Right lobe of liver (tissue), 6 donors: ENCODE measurements at regions not wholly inside any gene's neighbourhood (a gene's known extent, or its start where the extent isn't known, plus 50 kb on each side); places are given as distances from the start of the nearest gene placed in this dataset.
"Not testable (repeated sequence)": the region's sequence is repeated elsewhere in the genome, so short reads cannot be mapped to it uniquely, and the experiment has no call there.

Source experiments
- ATAC-seq, 4 donors: fragments of 200-7000 bp; cut with Tn5 transposase; one replicate each; pipeline ENCODE4 v1.9.1; 2020; ENCODE audit warnings: mild to moderate bottlenecking in 4 of 4, moderate library complexity in 4 of 4
- DNase-seq, 3 donors: peaks; one replicate each; pipeline ENCODE4 v3.0.0-alpha.2; 2020
- H3K27ac ChIP-seq, 3 donors: fragments of 200-600 bp; one replicate each; pipeline ENCODE4 v1.8.0; 2022
- H3K27me3 ChIP-seq, 2 donors: fragments of 200-600 bp; one replicate each; pipeline ENCODE4 v1.8.0; 2022
- H3K36me3 ChIP-seq, 4 donors: fragments of 200-600 bp; sonication (generic) in 1 of 4; one replicate each; pipeline versions ENCODE4 v1.5.1 to v1.8.0; 2017 to 2022; ENCODE audit warnings: control low read depth in 1 of 4
- H3K4me1 ChIP-seq, 4 donors: fragments of 200-600 bp; sonication (generic) in 1 of 4; one replicate each; pipeline versions ENCODE4 v1.5.1 to v1.8.0; 2017 to 2022; ENCODE audit warnings: control low read depth in 1 of 4
- H3K4me3 ChIP-seq, 3 donors: fragments of 200-600 bp; one replicate each; pipeline ENCODE4 v1.8.0; 2022
- H3K9me3 ChIP-seq, 4 donors: fragments of 200-600 bp; sonication (generic) in 1 of 4; one replicate each; pipeline versions ENCODE4 v1.5.1 to v1.8.0; 2017 to 2022; ENCODE audit warnings: control low read depth in 1 of 4
- WGBS: methylation state at CpG from one replicate; pipeline ENCODE4 v1.1.6; 2018; ENCODE audit warnings: low coverage, low lambda C conversion rate; ENCODE audit not compliant: insufficient coverage; ENCODE audit errors: missing lambda C conversion rate; 5-methylcytosine and 5-hydroxymethylcytosine counted together
- intact Hi-C, 2 donors: fragments of 100-400 bp; cut with DNase I; formaldehyde crosslinking; loops; one replicate each; pipeline versions ENCODE4 v1.11.2 to v1.14.1; 2022
- donor health status: DM: no; HTN: yes; CAD: no.
- donor health status: DM: no; HTN: no; CAD: no.
- donor health status: DM: no; HTN: no; CAD: no.
- donor health status: DM: no; HTN: yes; CAD: no.
- donor health status: DM: no; HTN: yes; CAD: no.

DNA sequence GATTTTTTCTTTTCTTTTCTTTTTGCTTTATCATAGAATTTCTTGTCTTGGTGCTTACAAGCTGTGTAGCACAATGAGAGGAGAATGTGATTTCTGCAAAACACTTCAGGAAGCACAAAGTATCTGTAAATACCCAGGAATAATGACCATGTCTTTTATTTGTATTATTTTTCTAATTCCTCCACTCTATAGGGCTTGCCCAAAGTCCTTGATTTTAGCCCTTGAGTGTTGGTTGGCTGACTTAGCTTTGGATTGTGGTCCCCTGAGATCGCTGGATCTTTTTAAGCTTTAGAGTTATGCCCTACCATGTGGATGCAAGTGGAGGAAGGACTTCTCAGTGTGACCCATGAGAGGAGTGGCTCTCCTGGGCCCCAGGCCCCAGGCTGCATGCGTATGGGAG, 52.2 kb downstream of the HOXC4 start:
- H3K36me3 ChIP-seq, H3K9me3 ChIP-seq, DNase-seq, H3K4me3 ChIP-seq, intact Hi-C loops, H3K4me1 ChIP-seq, H3K27ac ChIP-seq, H3K27me3 ChIP-seq, ATAC-seq: not testable (repeated sequence)
- WGBS = 36% methylated on average over 1 of the region's 2 CpGs

DNA sequence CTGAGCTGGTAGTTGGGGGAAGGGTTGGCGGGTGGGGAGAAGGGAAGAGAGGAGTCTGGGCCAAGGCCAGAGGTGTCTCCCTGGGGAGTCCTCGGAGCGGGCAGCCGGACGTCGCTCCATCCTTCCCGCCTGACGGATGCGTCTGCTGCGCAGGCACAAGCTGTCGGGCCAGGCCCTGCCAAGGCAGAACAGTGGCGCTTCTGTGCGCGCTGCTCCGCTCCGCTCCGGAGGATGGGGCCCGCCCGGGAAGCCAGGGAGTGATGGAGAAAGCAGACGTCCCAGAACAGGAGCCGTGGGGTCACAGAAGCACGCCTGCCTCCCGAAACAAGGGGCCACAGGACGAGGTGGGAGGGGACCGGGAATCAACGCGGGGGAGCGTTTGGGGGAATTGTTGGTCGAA, 52.6 kb downstream of the HOXC4 start:
- H3K4me1 ChIP-seq, H3K36me3 ChIP-seq, H3K27me3 ChIP-seq, H3K27ac ChIP-seq, H3K4me3 ChIP-seq, intact Hi-C loops, DNase-seq, ATAC-seq, H3K9me3 ChIP-seq: not testable (repeated sequence)
- WGBS = 2% methylated on average over 13 of the region's 29 CpGs

DNA sequence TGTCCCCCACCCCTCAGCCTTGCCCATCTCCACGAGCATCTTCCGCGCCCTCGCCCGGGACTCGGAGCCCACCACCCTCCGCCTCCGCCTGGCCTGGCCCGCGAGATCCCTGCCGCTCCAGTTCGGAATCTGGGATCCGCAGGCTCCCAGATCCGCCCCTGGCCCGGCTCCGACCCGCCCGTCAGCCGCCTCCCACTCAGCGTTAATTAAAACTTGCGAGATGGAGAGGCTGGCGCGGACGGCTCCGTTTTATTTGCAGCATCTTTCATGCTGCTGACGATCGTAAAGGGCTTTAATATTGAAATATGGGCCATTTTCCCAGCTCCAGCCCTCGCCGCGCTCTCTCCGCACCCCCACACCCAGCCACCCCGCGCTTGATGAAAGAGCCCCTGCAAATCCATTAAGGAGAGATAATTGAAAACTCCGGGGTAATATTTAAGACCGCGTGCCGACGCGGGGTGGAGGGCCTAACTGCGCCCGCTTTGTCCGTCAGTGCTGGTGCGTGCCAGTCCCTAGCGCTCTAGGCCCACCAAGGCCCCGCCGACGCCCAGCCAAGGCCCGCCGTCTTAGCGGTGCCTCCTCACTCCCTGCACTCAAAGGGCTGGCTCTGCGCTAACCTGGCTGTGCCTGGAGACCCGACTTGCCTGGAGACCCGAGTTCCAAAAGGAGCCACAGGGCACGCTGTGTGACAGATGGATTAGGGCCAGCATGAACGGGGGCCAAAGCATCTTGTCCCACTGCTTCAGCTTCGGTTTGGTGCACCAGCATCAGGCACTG, 53.4 kb downstream of the HOXC4 start:
- 2% methylated on average over 33 of the region's 56 CpGs for WGBS
- H3K27ac ChIP-seq, H3K9me3 ChIP-seq, ATAC-seq, H3K4me3 ChIP-seq, H3K36me3 ChIP-seq, intact Hi-C loops, H3K4me1 ChIP-seq, H3K27me3 ChIP-seq, DNase-seq: not testable (repeated sequence)

DNA sequence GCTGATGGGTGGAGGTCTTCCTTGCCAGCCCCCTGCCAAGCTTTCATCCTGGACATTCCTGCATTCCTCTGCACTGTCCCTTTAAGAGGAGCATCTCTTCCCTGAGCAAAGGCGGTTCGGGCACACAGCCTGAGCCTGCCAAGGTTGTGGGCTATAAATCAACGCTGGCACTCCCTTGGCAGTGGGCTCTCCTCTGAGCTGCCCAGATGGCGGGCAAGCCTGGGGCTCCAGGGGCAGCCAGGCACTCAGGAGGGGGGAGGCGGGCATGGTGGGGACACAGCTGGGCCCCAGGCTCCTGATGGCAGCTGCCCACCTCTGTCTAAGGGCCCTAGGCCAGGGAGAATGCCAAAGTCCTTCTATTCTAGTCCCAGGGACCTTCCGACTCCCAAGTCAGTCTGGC, 58.7 kb downstream of the HOXC4 start:
- H3K4me1 ChIP-seq, intact Hi-C loops, H3K9me3 ChIP-seq, H3K4me3 ChIP-seq, ATAC-seq, DNase-seq, H3K27ac ChIP-seq, H3K27me3 ChIP-seq, H3K36me3 ChIP-seq: not testable (repeated sequence)
- WGBS = no CpG with 5 or more reads among the region's 6 CpGs

- WGBS = 26% methylated on average over 6 of the region's 6 CpGs
- intact Hi-C loops, H3K9me3 ChIP-seq, DNase-seq, H3K4me1 ChIP-seq, ATAC-seq, H3K27ac ChIP-seq, H3K36me3 ChIP-seq, H3K4me3 ChIP-seq, H3K27me3 ChIP-seq: not testable (repeated sequence)
These were observed 62.4 kb downstream of the HOXC4 start for GRCh38 chr12:54116055-54116454.

- H3K4me3 ChIP-seq, DNase-seq, ATAC-seq, H3K36me3 ChIP-seq, H3K27me3 ChIP-seq, intact Hi-C loops, H3K27ac ChIP-seq, H3K4me1 ChIP-seq, H3K9me3 ChIP-seq: not testable (repeated sequence)
- WGBS = 50% methylated on average over 3 of the region's 4 CpGs
These were observed 63.8 kb downstream of the HOXC4 start for GRCh38 chr12:54117392-54117791.

DNA sequence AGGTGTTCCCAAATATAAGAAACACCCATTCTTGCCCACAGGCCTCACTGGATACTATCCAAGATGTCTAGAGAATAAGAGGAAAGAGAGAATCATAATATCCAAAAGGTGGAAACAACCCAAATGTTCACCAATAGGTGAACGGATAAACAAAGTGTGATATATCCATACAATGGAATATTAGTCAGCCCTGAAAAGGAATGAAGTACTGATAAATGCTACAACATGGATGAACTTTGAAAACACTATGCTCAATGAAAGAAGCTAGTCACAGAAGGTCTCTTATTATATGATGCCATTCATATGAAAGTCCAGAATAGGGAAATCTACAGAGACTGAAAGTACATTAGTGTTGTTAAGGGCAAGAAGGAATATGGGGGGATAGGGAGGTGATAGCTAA, 65.4 kb downstream of the HOXC4 start:
- not testable (repeated sequence) for H3K36me3 ChIP-seq
- no CpG with 5 or more reads among the region's 1 CpG for whole genome bisulfite sequencing

GRCh38 chr12:54123981-54124380, 64.8 kb downstream of the SMUG1 start:
- H3K27ac ChIP-seq, ATAC-seq, H3K4me3 ChIP-seq, DNase-seq, H3K4me1 ChIP-seq, H3K9me3 ChIP-seq, H3K27me3 ChIP-seq, intact Hi-C loops, H3K36me3 ChIP-seq: not testable (repeated sequence)
- WGBS = 34% methylated on average over 7 of the region's 7 CpGs

More for the DNA sequence above, 65.4 kb downstream of the HOXC4 start:
- H3K4me1 ChIP-seq, H3K27me3 ChIP-seq, DNase-seq, H3K27ac ChIP-seq, H3K4me3 ChIP-seq, H3K9me3 ChIP-seq, ATAC-seq, intact Hi-C loops: not testable (repeated sequence)

DNA sequence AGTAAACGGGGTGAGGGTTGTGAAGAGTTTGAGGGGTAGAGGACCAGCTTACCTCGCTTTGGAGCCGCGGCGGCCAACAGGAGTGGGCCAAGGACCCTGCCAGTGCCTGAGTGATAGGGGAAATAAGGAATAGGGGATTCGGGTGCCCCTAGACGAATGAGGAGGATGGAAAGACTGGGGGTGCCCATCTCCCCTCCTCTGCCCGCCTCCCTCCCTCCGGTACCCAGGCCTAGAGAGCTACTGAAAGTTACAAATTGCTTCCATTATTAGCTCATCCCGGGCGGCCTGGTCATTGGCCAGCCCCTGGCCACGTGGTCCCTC, 63.1 kb downstream of the SMUG1 start:
- H3K27ac ChIP-seq, intact Hi-C loops, H3K27me3 ChIP-seq, H3K4me1 ChIP-seq, DNase-seq, H3K9me3 ChIP-seq, H3K36me3 ChIP-seq, ATAC-seq: not testable (repeated sequence)
- peak overlapping the region in 2 of 3 donors; percentile 41 to 46 for H3K4me3 ChIP-seq
- WGBS = 21% methylated on average over 4 of the region's 12 CpGs
